Retinal pigment epithelial cell (primary cell): ENCODE measurements at regions not wholly inside any gene's neighbourhood (a gene's known extent, or its start where the extent isn't known, plus 50 kb on each side); places are given as distances from the start of the nearest gene placed in this dataset.
"Not testable (repeated sequence)": the region's sequence is repeated elsewhere in the genome, so short reads cannot be mapped to it uniquely, and the experiment has no call there.

ENCODE experiments used
- DNase-seq: peaks from one replicate; pipeline ENCODE4 v3.0.0-alpha.2; 2010; ENCODE audit warnings: low read depth
- H3K4me3 ChIP-seq: 2 replicates; pipeline ENCODE4 v1.5.1; 2011; ENCODE audit warnings: mild to moderate bottlenecking, low read length, control low read depth, moderate library complexity
- TF ChIP-seq, protein P1 (sequence below): conservative IDR thresholded peaks from 2 replicates; pipeline ENCODE4 v1.5.1; 2011; ENCODE audit warnings: low read depth, low read length, control low read depth, inconsistent platforms

DNA sequence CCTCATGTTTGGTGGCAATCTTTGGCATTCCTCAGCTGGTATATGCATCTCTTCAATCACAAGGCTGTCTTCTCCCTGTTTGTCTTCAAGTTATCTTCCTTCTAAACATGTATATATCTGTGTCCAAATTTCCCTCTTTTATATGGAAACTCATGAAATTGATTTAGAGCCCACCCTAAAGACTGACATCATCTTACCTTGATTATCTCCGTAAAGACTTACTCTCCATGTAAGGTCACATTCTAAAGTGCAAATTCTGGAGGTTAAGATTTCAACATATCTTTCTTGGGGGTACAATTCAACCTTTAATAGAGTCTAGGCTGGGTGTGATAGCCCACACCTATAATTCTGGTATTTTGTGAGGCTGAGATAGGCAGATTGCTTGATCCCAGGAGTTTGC lies 215.8 kb upstream of the LRRC4C start:
- no peak overlapping the region for H3K4me3 ChIP-seq
- TF ChIP-seq, protein P1, sequence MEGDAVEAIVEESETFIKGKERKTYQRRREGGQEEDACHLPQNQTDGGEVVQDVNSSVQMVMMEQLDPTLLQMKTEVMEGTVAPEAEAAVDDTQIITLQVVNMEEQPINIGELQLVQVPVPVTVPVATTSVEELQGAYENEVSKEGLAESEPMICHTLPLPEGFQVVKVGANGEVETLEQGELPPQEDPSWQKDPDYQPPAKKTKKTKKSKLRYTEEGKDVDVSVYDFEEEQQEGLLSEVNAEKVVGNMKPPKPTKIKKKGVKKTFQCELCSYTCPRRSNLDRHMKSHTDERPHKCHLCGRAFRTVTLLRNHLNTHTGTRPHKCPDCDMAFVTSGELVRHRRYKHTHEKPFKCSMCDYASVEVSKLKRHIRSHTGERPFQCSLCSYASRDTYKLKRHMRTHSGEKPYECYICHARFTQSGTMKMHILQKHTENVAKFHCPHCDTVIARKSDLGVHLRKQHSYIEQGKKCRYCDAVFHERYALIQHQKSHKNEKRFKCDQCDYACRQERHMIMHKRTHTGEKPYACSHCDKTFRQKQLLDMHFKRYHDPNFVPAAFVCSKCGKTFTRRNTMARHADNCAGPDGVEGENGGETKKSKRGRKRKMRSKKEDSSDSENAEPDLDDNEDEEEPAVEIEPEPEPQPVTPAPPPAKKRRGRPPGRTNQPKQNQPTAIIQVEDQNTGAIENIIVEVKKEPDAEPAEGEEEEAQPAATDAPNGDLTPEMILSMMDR, result no peak
- no peak for DNase-seq

GRCh38 chr11:41713030-41713429 lies 253.6 kb upstream of the LRRC4C start:
- TF ChIP-seq, protein P1, result no peak
- H3K4me3 ChIP-seq, result no peak overlapping the region
- DNase-seq, result no peak

DNA sequence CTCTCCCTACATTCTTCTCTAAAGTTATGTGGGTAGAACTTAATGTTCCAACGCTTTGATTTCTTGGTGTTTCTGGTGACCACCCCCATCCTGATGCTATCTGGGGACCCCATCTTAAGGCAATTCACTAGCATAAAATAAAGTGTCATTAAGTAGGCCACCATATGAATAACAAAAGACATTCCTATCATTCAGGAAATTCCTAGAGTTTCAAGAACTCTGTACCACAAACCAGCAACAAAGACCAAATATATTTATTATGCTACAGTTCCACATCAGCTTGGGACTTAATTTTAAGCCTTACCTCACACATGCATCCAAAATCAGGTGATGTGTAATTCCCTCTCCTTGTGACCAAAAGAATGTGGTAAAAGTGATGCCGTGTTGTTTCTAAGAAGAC lies 254.6 kb upstream of the LRRC4C start:
- TF ChIP-seq, protein P1, result no peak
- H3K4me3 ChIP-seq, result no peak overlapping the region
- no peak for DNase-seq

DNA sequence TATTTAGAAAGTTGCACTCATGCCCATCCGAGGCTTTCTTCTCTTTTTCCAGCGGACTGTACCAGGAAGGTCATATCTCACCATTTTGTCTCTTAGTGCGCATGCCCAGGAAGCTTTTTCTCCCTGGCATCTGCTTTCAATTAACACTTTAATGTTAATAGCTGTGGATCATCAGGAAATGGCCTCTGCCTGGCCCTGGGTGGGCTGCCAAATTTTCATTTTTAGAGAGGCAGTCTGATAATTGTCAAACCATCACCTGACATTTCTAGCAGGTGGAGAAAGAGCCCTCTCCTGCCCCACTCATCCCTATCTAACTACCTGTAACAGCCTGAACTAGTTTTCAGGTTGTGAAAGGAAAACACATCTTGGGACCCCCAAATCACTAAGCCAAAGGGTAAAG lies 257.4 kb upstream of the LRRC4C start:
- no peak for DNase-seq
- H3K4me3 ChIP-seq, result no peak overlapping the region
- TF ChIP-seq, protein P1, result no peak

GRCh38 chr11:41720761-41721160 lies 261.3 kb upstream of the LRRC4C start:
- TF ChIP-seq, protein P1, result no peak

GRCh38 chr11:41728161-41728560 lies 268.7 kb upstream of the LRRC4C start:
- DNase-seq, H3K4me3 ChIP-seq: not testable (repeated sequence)

More at GRCh38 chr11:41720761-41721160, 261.3 kb upstream of the LRRC4C start:
- no peak overlapping the region for H3K4me3 ChIP-seq
- DNase-seq, result no peak

- TF ChIP-seq, protein P1, result no peak
- no peak for DNase-seq
- no peak overlapping the region for H3K4me3 ChIP-seq
Measured at GRCh38 chr11:41775296-41775695, 315.8 kb upstream of the LRRC4C start.
